ENCODE measurements at regions not wholly inside any gene's neighbourhood (a gene's known extent, or its start where the extent isn't known, plus 50 kb on each side); places are given as distances from the start of the nearest gene placed in this dataset.

GRCh38 chr16:85982563-85982939 lies 83.6 kb downstream of the IRF8 start:
- no peak overlapping the region for H3K9ac ChIP-seq (ENCODE audit: control insufficient read depth, extremely low read depth, insufficient read depth, low read length)
- H4K20me1 ChIP-seq (ENCODE audit: control insufficient read depth, extremely low read depth, insufficient read depth, low read length): no peaks in the 10 kb centered on the region
- FAIRE-seq: no peak
- no peaks in the 10 kb centered on the region for H3K27me3 ChIP-seq (ENCODE audit: control insufficient read depth, extremely low read depth, insufficient read depth, low read length)
- H3K9me3 ChIP-seq (ENCODE audit: control insufficient read depth, low read depth, low read length): peaks cover 2% of the 10 kb centered on the region
- H2AFZ ChIP-seq (ENCODE audit: control insufficient read depth, low read length): no peak overlapping the region
- H3K36me3 ChIP-seq (ENCODE audit: control insufficient read depth in 2 of 2, extremely low read depth in 1 of 2, insufficient read depth in 2 of 2, low read length in 2 of 2): no peaks in the 10 kb centered on the region
- no peaks in the 10 kb centered on the region for H3K4me1 ChIP-seq (ENCODE audit: control insufficient read depth, extremely low read depth, insufficient read depth, low read length)
- dilution Hi-C loops (cut with MboI; ENCODE audit: extremely low pct_ligation_motif_present, low sequenced_read_pairs): no loop called here
- H3K4me3 ChIP-seq (ENCODE audit: control insufficient read depth in 2 of 3, extremely low read depth in 1 of 3, insufficient read depth in 2 of 3, low read depth in 1 of 3, low read length in 3 of 3): no peak overlapping the region
- H3K4me2 ChIP-seq (ENCODE audit: control insufficient read depth, extremely low read depth, insufficient read depth, low read depth, low read length): no peak overlapping the region
- no peaks in the 10 kb centered on the region for H3K9me1 ChIP-seq (ENCODE audit: control insufficient read depth, extremely low read depth, insufficient read depth, low read length)
- TF ChIP-seq EZH2 (IDR thresholded peaks at IDR 0.05; ENCODE audit: low read length) (no peak), CTCF (optimal IDR thresholded peaks at IDR 0.05 in 1 of 3, IDR thresholded peaks at IDR 0.05 in 1 of 3, conservative IDR thresholded peaks at IDR 0.05 in 1 of 3; ENCODE audit: extremely low read depth in 1 of 3, insufficient read depth in 2 of 3, low read length in 3 of 3) (no peak)
- DNase-seq (ENCODE audit: low read depth, low spot score): no peak
- H3K27ac ChIP-seq (ENCODE audit: control insufficient read depth, insufficient read depth, low read length): no peak overlapping the region
- no peaks in the 10 kb centered on the region for H3K79me2 ChIP-seq (ENCODE audit: control insufficient read depth, insufficient read depth, low read length)

- Histone ChIP-seq H3K9me1 (ENCODE audit: control insufficient read depth, extremely low read depth, insufficient read depth, low read length) (no peaks in the 10 kb centered on the region), H3K79me2 (ENCODE audit: control insufficient read depth, insufficient read depth, low read length) (no peaks in the 10 kb centered on the region), H3K27ac (ENCODE audit: control insufficient read depth, insufficient read depth, low read length) (no peak overlapping the region), H3K27me3 (ENCODE audit: control insufficient read depth, extremely low read depth, insufficient read depth, low read length) (no peaks in the 10 kb centered on the region), H3K4me3 (ENCODE audit: control insufficient read depth in 2 of 3, extremely low read depth in 1 of 3, insufficient read depth in 2 of 3, low read depth in 1 of 3, low read length in 3 of 3) (no peak overlapping the region), H3K36me3 (ENCODE audit: control insufficient read depth in 2 of 2, extremely low read depth in 1 of 2, insufficient read depth in 2 of 2, low read length in 2 of 2) (no peaks in the 10 kb centered on the region), H3K4me1 (ENCODE audit: control insufficient read depth, extremely low read depth, insufficient read depth, low read length) (no peaks in the 10 kb centered on the region), H3K9ac (ENCODE audit: control insufficient read depth, extremely low read depth, insufficient read depth, low read length) (no peak overlapping the region), H3K9me3 (ENCODE audit: control insufficient read depth, low read depth, low read length) (peaks cover 2% of the 10 kb centered on the region), H2AFZ (ENCODE audit: control insufficient read depth, low read length) (no peak overlapping the region), H3K4me2 (ENCODE audit: control insufficient read depth, extremely low read depth, insufficient read depth, low read depth, low read length) (no peak overlapping the region), H4K20me1 (ENCODE audit: control insufficient read depth, extremely low read depth, insufficient read depth, low read length) (no peaks in the 10 kb centered on the region)
- TF ChIP-seq EZH2 (IDR thresholded peaks at IDR 0.05; ENCODE audit: low read length): no peak
- no peak for TF ChIP-seq CTCF (optimal IDR thresholded peaks at IDR 0.05 in 1 of 3, IDR thresholded peaks at IDR 0.05 in 1 of 3, conservative IDR thresholded peaks at IDR 0.05 in 1 of 3; ENCODE audit: extremely low read depth in 1 of 3, insufficient read depth in 2 of 3, low read length in 3 of 3)
- FAIRE-seq (no peak), DNase-seq (ENCODE audit: low read depth, low spot score) (no peak)
- dilution Hi-C loops (cut with MboI; ENCODE audit: extremely low pct_ligation_motif_present, low sequenced_read_pairs): no loop called here
Observed at GRCh38 chr16:85983064-85983463, 84.1 kb downstream of the IRF8 start.

All from keratinocyte (primary cell).